Kidney (tissue), 13 donors: ENCODE measurements at regions not wholly inside any gene's neighbourhood (a gene's known extent, or its start where the extent isn't known, plus 50 kb on each side); places are given as distances from the start of the nearest gene placed in this dataset.

Experiments used
- DNase-seq, 5 donors: peaks; one replicate each; pipeline ENCODE4 v3.0.0-alpha.2; 2013 to 2020
- FAIRE-seq: peaks from 2 replicates; lab custom pipeline; 2012; peaks lifted over from hg19 to GRCh38; lab: Jason Lieb, UNC
- H3K27ac ChIP-seq, 2 donors: one replicate each; pipeline ENCODE4 v1.7.0; 2013; ENCODE audit warnings: low read depth in 2 of 2, low read length in 2 of 2, inconsistent platforms in 1 of 2
- H3K27me3 ChIP-seq: one replicate; pipeline ENCODE4 v1.7.1; 2013; ENCODE audit warnings: low read length, inconsistent platforms; ENCODE audit not compliant: control insufficient read depth, insufficient read depth
- H3K36me3 ChIP-seq, 3 donors: one replicate each; pipeline versions ENCODE4 v1.7.0 to v1.7.1; 2013; ENCODE audit warnings: low read length in 3 of 3, control low read depth in 1 of 3, inconsistent platforms in 1 of 3; ENCODE audit not compliant: insufficient read depth in 3 of 3, control insufficient read depth in 2 of 3
- H3K4me1 ChIP-seq, 3 donors: one replicate each; pipeline versions ENCODE4 v1.7.0 to v1.7.1; 2013; ENCODE audit warnings: low read length in 3 of 3, inconsistent platforms in 1 of 3, low read depth in 1 of 3; ENCODE audit not compliant: control insufficient read depth in 2 of 3, insufficient read depth in 2 of 3
- H3K4me3 ChIP-seq, 3 donors: one replicate each; pipeline versions ENCODE4 v1.7.0 to v1.8.1; 2013; ENCODE audit warnings: low read length in 3 of 3, control low read depth in 1 of 3, inconsistent platforms in 1 of 3
- H3K9ac ChIP-seq, 3 donors: one replicate each; pipeline versions ENCODE4 v1.7.0 to v1.7.1; 2013; ENCODE audit warnings: low read length in 3 of 3, control low read depth in 1 of 3, inconsistent platforms in 1 of 3
- H3K9me3 ChIP-seq, 3 donors: one replicate each; pipeline versions ENCODE4 v1.7.0 to v1.7.1; 2013; ENCODE audit warnings: low read length in 3 of 3, control low read depth in 1 of 3, inconsistent platforms in 1 of 3; ENCODE audit not compliant: control insufficient read depth in 2 of 3, insufficient read depth in 1 of 3
- CTCF ChIP-seq: IDR thresholded peaks from 3 replicates; pipeline ENCODE4 v1.5.1; 2012; ENCODE audit warnings: mild to moderate bottlenecking, moderate library complexity, borderline replicate concordance; ENCODE audit not compliant: insufficient read depth; ENCODE audit errors: extremely low read depth
- intact Hi-C: fragments of 100-400 bp; cut with DNase I; formaldehyde crosslinking; loops from one replicate; pipeline ENCODE4 v1.11.1; 2022
- donor health status: control.
- donor health status: control.
- donor health status: control.
- donor health status: control.
- donor health status: control.
- donor health status: DM: yes; HTN: yes; CAD: no.
- donor health status: Normal renal cell carcinoma (clear cell type).

- Histone ChIP-seq H3K4me3 (no peak overlapping the region), H3K27ac (no peak overlapping the region), H3K27me3 (no peaks in the 10 kb centered on the region), H3K4me1 (no peaks in the 10 kb centered on the region), H3K36me3 (no peaks in the 10 kb centered on the region), H3K9ac (no peak overlapping the region), H3K9me3 (no peaks in the 10 kb centered on the region)
- intact Hi-C loops: no loop called here
- no peak for TF ChIP-seq CTCF
- DNase-seq (peak in 3 of 5 donors; percentile 15 to 48 (median 35)), FAIRE-seq (no peak)
Observed at GRCh38 chr10:92756201-92757065, 66.7 kb downstream of the HHEX start.

GRCh38 chr10:92757066-92757710 is 67.4 kb downstream of the HHEX start:
- Histone ChIP-seq H3K27me3 (no peaks in the 10 kb centered on the region), H3K36me3 (no peaks in the 10 kb centered on the region), H3K4me1 (no peaks in the 10 kb centered on the region), H3K27ac (no peak overlapping the region), H3K9me3 (no peaks in the 10 kb centered on the region), H3K9ac (no peak overlapping the region), H3K4me3 (no peak overlapping the region)
- FAIRE-seq (no peak), DNase-seq (peak; percentile 40 to 84 (median 71))
- no peak for TF ChIP-seq CTCF
- intact Hi-C loops: no loop called here

GRCh38 chr10:92757711-92758104 is 68.0 kb downstream of the HHEX start:
- no peak for DNase-seq
- TF ChIP-seq CTCF: no peak
- Histone ChIP-seq H3K27me3 (no peaks in the 10 kb centered on the region), H3K36me3 (no peaks in the 10 kb centered on the region), H3K9ac (no peak overlapping the region), H3K27ac (no peak overlapping the region), H3K4me1 (no peaks in the 10 kb centered on the region), H3K9me3 (no peaks in the 10 kb centered on the region), H3K4me3 (no peak overlapping the region)
- no peak for FAIRE-seq
- intact Hi-C loops: no loop called here
